Left cardiac atrium (tissue), 4 donors: ENCODE measurements at regions not wholly inside any gene's neighbourhood (a gene's known extent, or its start where the extent isn't known, plus 50 kb on each side); places are given as distances from the start of the nearest gene placed in this dataset.
"Not testable (repeated sequence)": the region's sequence is repeated elsewhere in the genome, so short reads cannot be mapped to it uniquely, and the experiment has no call there.

Experiments
- ATAC-seq, 2 donors: fragments of 200-7000 bp; cut with Tn5 transposase; one replicate each; pipeline ENCODE4 v1.9.1; 2020; ENCODE audit warnings: mild to moderate bottlenecking in 2 of 2, moderate library complexity in 2 of 2
- DNase-seq: peaks from one replicate; pipeline ENCODE4 v3.0.0-alpha.2; 2020
- intact Hi-C, 2 donors: fragments of 100-400 bp; cut with DNase I; formaldehyde crosslinking; loops; one replicate each; pipeline versions ENCODE4 v1.14.1 to v1.15.1; 2022 to 2023
- donor health status: DM: no; HTN: yes; CAD: no.
- donor health status: DM: no; HTN: yes; CAD: no; lungs with severe emphysema.
- donor health status: DM: yes; HTN: yes; CAD: no.
- donor health status: Dilated cardiomyopathy.

DNA sequence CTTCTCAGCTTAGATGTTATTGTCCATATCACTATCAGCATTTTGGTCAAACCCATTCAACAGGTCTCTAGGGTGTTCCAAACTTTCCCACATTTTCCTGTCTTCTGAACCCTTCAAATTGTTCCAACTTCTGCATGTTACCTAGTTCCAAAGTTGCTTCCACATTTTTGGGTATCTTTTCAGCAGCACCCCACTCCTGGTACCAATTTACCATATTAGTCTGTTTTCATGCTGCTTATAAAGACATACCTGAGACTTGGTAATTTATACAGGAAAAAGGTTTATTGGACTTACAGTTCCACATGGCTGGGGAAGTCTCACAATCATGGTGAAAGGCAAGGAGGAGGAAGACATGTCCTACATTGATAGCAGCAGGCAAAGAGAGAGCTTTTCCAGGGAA is 1187.6 kb downstream of the MRPL39 start:
- DNase-seq, intact Hi-C loops, ATAC-seq: not testable (repeated sequence)

- DNase-seq: no peak
- intact Hi-C loops: no loop called here
- no peak for ATAC-seq
Observed at GRCh38 chr21:24418671-24419070, 1188.6 kb downstream of the MRPL39 start.

- DNase-seq: no peak
- ATAC-seq: no peak
- intact Hi-C loops: no loop called here
Observed at GRCh38 chr21:24411429-24411828, 1195.9 kb downstream of the MRPL39 start.

DNA sequence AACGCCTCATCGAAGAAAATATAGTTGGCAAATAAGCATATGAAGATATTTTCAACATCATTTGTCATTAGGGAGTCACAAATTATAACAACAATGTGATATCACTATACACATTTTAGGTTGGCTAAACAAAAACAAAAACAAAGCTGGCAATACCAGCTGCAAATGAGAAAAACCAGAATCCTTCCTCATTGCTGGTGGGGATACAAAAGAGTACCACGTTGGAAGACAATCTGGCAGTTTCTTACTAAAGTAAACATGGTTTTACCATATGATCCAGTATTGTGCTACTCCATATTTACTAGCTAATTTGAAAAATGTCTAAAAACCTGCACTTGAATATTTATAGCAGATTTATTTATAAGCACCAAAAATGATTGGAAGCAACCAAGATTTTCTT is 1204.1 kb downstream of the MRPL39 start:
- ATAC-seq: no peak
- DNase-seq: no peak
- intact Hi-C loops: no loop called here

DNA sequence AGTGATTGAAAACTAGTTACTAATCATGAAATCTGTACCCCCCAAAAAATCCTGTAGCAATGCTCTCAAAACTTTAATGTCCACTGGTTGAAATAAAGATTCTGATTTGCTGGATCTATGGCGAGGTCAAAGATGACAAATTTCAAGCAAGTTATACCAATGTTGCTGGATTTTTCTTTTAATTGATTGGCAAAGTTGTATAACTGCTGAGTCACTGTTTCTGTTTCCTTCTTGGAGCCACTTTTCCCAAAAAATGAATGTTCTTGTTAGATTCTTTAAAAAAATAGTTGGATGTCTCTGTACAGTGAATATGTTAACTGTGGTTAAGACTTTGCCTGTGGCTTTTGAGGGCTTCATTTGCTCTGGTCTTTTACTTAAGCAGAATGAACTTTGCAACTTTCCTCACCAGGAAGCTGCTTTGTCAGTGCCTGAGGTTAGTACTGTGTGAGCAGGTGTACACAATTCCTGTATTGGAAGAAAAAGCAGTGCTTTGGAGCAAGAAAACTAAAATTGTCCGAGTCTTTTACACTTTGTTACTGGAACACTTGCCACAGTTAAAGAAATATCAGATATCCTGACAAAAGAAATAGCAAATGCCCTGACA is 1211.9 kb downstream of the MRPL39 start:
- intact Hi-C loops: no loop called here
- no peak for ATAC-seq
- DNase-seq: no peak

DNA sequence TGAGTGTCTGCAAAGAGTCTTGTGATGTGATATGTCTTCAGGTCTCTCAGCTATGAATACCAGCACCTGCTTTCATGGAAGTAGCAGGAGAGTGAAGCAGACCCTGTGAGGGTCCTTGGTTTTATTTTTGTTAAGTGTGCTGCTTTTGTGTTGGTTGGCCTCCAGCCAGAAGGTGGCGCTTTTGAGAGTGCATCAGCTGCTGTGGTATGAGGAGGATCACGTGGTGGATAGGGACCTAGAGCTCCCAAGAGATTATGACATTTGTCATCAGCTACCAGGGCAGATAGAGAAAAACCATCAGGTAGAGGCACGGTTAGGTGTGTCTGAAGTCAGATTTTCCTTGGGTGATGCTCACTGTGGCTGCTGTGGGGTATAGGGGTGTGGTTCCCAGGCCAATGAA is 1232.1 kb downstream of the MRPL39 start:
- DNase-seq: no peak
- intact Hi-C loops: no loop called here
- ATAC-seq: no peak

DNA sequence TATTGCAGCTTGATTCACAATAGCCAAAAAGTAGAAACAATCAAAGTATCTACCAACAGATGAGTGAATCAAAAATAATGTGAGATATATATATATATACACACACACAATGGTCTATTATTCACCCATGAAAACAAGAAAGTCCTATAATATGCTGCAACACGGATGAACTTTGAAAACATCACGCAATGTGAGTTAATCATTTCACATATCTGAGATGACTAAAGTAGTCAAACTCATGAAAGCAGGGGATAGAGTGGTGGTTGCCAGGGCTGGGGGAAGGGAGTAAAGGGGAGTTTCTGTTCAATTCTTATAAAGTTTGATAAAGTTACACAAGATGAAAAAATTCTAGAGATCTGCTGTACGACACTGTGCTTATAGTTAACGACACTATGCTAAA is 1234.8 kb downstream of the MRPL39 start:
- ATAC-seq (no peak), DNase-seq (no peak)
- intact Hi-C loops: no loop called here

- no peak for DNase-seq
- ATAC-seq: no peak
- intact Hi-C loops: no loop called here
Observed at GRCh38 chr21:24369746-24370145, 1237.5 kb downstream of the MRPL39 start.

DNA sequence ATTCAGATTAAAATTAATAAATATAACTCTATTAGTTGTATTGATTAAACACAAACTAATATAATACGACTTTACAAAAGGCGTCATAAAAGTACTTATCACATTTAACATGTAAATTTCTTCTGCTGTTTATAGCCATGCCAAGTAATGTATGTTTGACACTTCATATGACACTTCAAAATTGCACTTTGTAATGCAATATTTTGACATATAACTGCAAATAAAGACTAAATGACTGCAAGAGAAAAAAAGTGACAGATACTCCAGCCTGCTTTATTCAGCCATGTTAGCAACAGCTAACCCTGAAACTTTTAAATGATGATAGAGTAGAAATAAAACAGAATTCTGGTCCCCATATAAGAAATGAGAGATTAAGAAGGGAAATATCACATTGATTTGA is 1238.0 kb downstream of the MRPL39 start:
- DNase-seq (no peak), ATAC-seq (no peak)
- intact Hi-C loops: no loop called here

GRCh38 chr21:24367936-24368335 is 1239.3 kb downstream of the MRPL39 start:
- no peak for ATAC-seq
- intact Hi-C loops: no loop called here

GRCh38 chr21:24353492-24353891 is 1253.8 kb downstream of the MRPL39 start:
- ATAC-seq (no peak), DNase-seq (no peak)
- intact Hi-C loops: no loop called here

More at GRCh38 chr21:24367936-24368335, 1239.3 kb downstream of the MRPL39 start:
- no peak for DNase-seq

DNA sequence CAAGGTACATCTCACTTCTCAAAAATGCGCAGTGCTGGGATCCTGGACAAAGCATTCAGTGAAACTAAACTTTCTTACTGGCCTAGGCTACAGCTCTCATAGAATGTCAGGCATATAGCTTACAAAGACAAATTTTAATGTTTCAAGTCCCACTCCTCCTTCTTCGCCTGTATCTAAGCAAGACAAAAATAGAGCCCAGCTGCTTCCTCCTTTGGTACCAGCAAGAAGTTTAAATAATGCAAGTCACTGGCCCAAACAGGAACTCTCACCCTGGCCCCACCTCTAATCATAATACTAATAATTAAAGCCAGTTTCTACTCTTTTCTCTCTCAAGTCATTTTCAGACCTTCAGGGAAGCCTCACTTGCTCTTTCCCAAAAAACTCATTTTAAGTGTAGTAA is 1267.9 kb downstream of the MRPL39 start:
- ATAC-seq (no peak), DNase-seq (no peak)
- intact Hi-C loops: no loop called here

GRCh38 chr21:24336491-24336890 is 1270.8 kb downstream of the MRPL39 start:
- intact Hi-C loops: no loop called here
- ATAC-seq (no peak), DNase-seq (no peak)

DNA sequence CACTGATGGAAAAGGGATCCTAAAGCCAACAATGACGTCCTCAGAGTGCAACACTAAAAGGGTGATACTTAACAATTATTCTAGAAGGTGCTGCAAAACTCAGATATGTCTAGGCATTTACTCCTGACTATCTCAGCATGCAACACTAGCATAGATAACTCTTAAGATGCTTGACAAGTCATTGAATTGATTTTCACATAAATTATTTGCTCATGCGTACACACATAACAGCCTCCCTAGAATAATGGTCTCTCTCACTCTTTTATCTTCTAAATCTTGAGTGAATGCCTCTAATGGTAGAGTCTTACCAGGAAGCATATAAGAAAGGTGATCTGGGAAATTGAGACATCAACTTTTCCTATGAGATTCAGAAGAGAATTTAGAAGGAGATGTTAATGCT is 1283.7 kb downstream of the MRPL39 start:
- DNase-seq (no peak), ATAC-seq (no peak)
- intact Hi-C loops: no loop called here

DNA sequence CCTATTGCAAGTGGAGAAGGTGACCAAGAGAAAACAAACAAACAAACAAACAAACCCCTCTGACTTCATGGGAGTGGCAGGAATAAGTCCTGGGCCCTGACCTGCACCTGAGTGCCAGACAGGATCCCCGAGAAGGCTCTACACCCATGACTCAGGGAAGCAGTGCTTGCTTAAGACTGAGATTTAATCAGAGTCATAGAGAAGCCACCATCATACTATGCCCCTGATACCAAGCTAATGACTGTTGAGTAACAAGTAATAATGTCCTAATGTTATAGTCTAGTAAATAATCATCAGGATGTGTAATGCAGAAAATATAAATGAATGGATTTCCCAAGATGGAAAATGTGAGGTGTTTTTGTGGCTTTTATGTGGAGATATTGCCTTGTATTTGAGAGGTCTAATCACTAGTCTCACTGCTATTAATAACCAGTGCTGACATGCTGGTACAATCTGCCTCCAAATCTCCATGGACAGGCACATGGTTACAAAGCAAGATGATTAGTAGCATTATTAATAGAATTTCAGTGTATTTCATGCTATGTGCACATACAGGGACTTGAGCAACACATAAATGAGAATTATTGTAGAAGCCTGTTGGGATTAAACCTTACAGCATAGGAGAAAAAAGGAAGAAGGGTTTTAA is 1290.9 kb downstream of the MRPL39 start:
- DNase-seq: no peak
- intact Hi-C loops: no loop called here
- ATAC-seq: no peak

DNA sequence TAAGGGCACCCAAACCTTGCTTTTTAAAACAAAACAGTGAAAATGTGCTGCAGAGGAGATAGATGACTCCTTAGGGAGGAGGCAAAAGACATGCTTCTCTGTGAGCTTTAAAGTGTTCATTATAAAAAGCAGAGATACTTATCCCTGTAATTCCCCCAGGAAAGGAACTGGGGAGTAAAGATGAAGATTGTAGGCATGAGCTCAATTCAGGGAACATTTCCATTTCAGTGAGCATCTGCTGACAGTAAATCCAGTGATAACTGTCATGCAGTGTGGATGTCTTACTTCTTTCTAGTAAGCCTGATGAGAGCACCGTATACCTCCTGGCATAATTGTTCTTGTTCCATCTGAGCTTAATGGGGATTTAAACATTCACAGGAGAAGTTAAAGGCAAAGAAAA is 1296.5 kb downstream of the MRPL39 start:
- no peak for DNase-seq
- intact Hi-C loops: no loop called here

GRCh38 chr21:24308183-24308582 is 1299.1 kb downstream of the MRPL39 start:
- intact Hi-C loops: no loop called here
- ATAC-seq (no peak), DNase-seq (no peak)

More for the DNA sequence above, 1296.5 kb downstream of the MRPL39 start:
- no peak for ATAC-seq

GRCh38 chr21:24302400-24302799 is 1304.9 kb downstream of the MRPL39 start:
- no peak for DNase-seq
- intact Hi-C loops: no loop called here
- ATAC-seq: no peak

GRCh38 chr21:24298040-24298439 is 1309.2 kb downstream of the MRPL39 start:
- ATAC-seq (no peak), DNase-seq (no peak)
- intact Hi-C loops: no loop called here

DNA sequence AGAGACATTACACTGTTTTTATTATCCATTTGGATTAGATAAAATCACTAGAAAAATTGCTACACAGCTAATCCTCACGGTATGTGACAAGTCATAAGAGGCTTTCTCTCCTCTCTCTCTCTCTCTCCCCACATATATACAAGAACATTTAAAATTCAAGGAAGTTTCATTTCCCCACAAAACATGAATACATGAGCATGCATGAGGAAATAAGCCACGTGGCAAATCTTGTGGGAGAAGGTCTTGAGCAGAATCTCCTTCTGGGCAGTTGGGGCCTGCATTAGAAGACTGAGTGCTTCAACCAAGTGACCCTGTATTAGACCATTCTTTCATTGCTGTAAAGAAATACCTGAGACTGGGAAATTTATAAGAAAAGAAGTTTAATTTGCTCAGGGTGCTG is 1313.1 kb downstream of the MRPL39 start:
- ATAC-seq (no peak), DNase-seq (no peak)
- intact Hi-C loops: no loop called here

DNA sequence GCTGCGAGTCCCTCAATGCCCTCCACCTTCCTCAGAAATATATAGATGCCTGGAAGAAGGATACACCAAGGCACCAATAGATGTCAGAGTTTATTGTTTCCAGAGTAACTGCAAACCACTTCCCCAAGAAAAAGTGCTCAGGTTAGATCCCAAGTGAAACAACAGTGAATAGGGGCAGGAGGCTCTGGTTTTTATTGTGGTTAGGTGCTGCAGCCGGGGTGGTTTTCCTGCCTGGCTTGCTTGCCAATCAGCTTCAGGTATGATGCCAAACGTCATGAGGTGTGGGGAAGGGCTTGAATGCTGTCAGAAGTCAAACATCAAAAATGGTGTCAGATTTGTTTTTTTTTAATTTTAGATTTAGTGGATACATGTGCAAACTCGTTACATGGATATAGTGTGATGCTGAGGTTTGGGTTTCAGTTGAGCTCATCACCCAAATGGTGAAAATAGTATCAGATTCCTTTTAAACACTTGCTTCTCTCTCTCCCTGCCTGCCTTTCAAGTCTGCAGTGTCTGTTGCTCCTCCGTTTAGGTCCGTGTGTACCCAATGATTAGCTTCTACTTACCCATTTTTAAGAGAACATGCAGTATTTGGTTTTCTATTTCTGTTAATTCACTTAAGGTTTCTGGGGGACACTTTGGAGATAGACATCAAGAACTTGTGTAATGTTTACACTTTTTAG is 1317.0 kb downstream of the MRPL39 start:
- ATAC-seq: no peak
- intact Hi-C loops: no loop called here
- DNase-seq: no peak
